K562 (cell line): ENCODE measurements at regions not wholly inside any gene's neighbourhood (a gene's known extent, or its start where the extent isn't known, plus 50 kb on each side); places are given as distances from the start of the nearest gene placed in this dataset.

Experiments
- EGR1 ChIP-seq: fragments of 450-650 bp; conservative IDR thresholded peaks from 2 replicates; pipeline ENCODE4 v1.6.1; 2017; ENCODE audit warnings: mild to moderate bottlenecking
- GATAD2B ChIP-seq: fragments of 450-650 bp; IDR thresholded peaks from 2 replicates; pipeline ENCODE4 v1.6.1; 2017; ENCODE audit warnings: mild to moderate bottlenecking, borderline replicate concordance
- MAZ ChIP-seq, 2 experiments: fragments of 450-650 bp in 1 of 2; sonication (generic) in 1 of 2; formaldehyde crosslinking; IDR thresholded peaks in 1 of 2; conservative IDR thresholded peaks in 1 of 2; 2 replicates each; pipeline versions ENCODE4 v1.4.0 to v1.5.0; 2020; ENCODE audit warnings: mild to moderate bottlenecking in 1 of 2, missing genetic modification reagents in 1 of 2
- MXD1 ChIP-seq: fragments of 250-450 bp; sonication (Bioruptor Pico); IDR thresholded peaks from 2 replicates; pipeline ENCODE4 v1.8.0; 2021; ENCODE audit warnings: borderline replicate concordance, mild to moderate bottlenecking, moderate library complexity; ENCODE audit not compliant: poor library complexity, severe bottlenecking
- NELFE ChIP-seq: IDR thresholded peaks from 2 replicates; pipeline ENCODE4 v1.6.1; 2011; ENCODE audit warnings: mild to moderate bottlenecking; ENCODE audit not compliant: insufficient read depth, insufficient read length
- POLR2AphosphoS5 ChIP-seq: IDR thresholded peaks from 2 replicates; pipeline ENCODE4 v1.6.1; 2011; ENCODE audit warnings: mild to moderate bottlenecking, low read depth, low read length, moderate library complexity; ENCODE audit not compliant: control insufficient read depth, insufficient read depth
- RREB1 ChIP-seq: fragments of 250-450 bp; sonication (Bioruptor Pico); IDR thresholded peaks from 2 replicates; pipeline ENCODE4 v1.4.0; 2020
- SMARCC2 ChIP-seq: fragments of 450-650 bp; IDR thresholded peaks from 2 replicates; pipeline ENCODE4 v1.6.1; 2017; ENCODE audit warnings: antibody characterized with exemption, moderate library complexity, mild to moderate bottlenecking, low read depth
- SNRNP70 ChIP-seq: fragments of 200-400 bp; formaldehyde crosslinking; optimal IDR thresholded peaks from 2 replicates; pipeline ENCODE3; 2017; ENCODE audit warnings: low read depth, low read length
- STAT6 ChIP-seq: sonication (generic); formaldehyde crosslinking; IDR thresholded peaks from 2 replicates; pipeline ENCODE4 v1.8.1; 2023; ENCODE audit warnings: mild to moderate bottlenecking, missing genetic modification reagents
- ZNF398 ChIP-seq: fragments of 250-450 bp; sonication (Bioruptor Pico); IDR thresholded peaks from 2 replicates; pipeline ENCODE4 v1.8.0; 2021; ENCODE audit warnings: moderate library complexity, mild to moderate bottlenecking, inconsistent platforms
- ZNF436 ChIP-seq: fragments of 250-450, 450-650 bp; sonication (Bioruptor Pico); formaldehyde crosslinking; IDR thresholded peaks from 2 replicates; pipeline ENCODE4 v1.7.0; 2020; ENCODE audit warnings: mild to moderate bottlenecking

- no peak for TF ChIP-seq STAT6 (CRISPR knock-in tag)
- 0 out of 2 replicates have a peak, but pooled peaks have one; percentile 61 for TF ChIP-seq RREB1 (CRISPR knock-in tag)
- no peak for TF ChIP-seq GATAD2B
- no peak for TF ChIP-seq NELFE
- peak; percentile 98 for TF ChIP-seq ZNF436 (CRISPR knock-in tag)
- TF ChIP-seq MAZ (CRISPR knock-in tag; conservative IDR thresholded peaks at IDR 0.05 in 1 of 2, IDR thresholded peaks at IDR 0.05 in 1 of 2) = no peak
- no peak for TF ChIP-seq POLR2AphosphoS5
- TF ChIP-seq MXD1 (CRISPR knock-in tag) = no peak
- TF ChIP-seq SNRNP70 = no peak
- TF ChIP-seq EGR1 = no peak
- TF ChIP-seq SMARCC2 = no peak
- no peak for TF ChIP-seq ZNF398
These were observed 69.2 kb upstream of the FAM171A1 start (continued) for GRCh38 chr10:15440204-15440711.
